Adrenal gland (tissue), 5 donors: ENCODE measurements at regions not wholly inside any gene's neighbourhood (a gene's known extent, or its start where the extent isn't known, plus 50 kb on each side); places are given as distances from the start of the nearest gene placed in this dataset.

Experiments used
- CTCF ChIP-seq, 6 experiments: fragments of 450-650 bp in 4 of 6; fragments of 200-600 bp in 2 of 6; sonication (generic) in 1 of 6; IDR thresholded peaks; 1 replicate in 5 of 6; 2 replicates in 1 of 6; pipeline versions ENCODE4 v1.5.1 to v1.8.0; 2016 to 2021; ENCODE audit warnings: antibody characterized with exemption in 6 of 6, mild to moderate bottlenecking in 2 of 6, moderate library complexity in 1 of 6
- POLR2A ChIP-seq, 2 donors: fragments of 450-650 bp; IDR thresholded peaks; one replicate each; pipeline ENCODE4 v1.6.1; 2017; ENCODE audit warnings: antibody characterized with exemption in 2 of 2, mild to moderate bottlenecking in 2 of 2, moderate library complexity in 1 of 2
- donor health status: DM: no; HTN: no; CAD: no.

DNA sequence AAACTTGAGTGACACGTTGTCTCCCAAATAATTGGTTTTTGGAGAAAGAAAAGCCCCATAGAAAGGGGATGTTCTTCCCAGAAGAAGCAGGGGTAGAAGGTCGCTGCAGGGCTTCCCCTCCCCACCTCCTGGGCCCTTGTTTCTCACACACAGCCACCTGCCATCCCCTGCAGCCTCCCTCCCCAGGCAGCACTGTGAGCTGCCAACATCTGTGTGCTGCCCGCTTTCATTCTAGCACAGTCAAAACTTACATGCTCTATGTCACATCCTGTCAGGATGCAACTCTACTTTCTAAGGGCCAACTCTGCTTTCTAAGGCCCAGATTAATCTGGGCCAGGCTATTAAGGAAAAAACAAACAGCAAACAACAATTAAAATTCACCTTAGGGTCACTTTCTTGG lies 309.4 kb upstream of the ZC3H12C start:
- no peak for TF ChIP-seq POLR2A (IDR thresholded peaks at IDR 0.05)
- no peak for TF ChIP-seq CTCF (IDR thresholded peaks at IDR 0.05)
